Esophagus (tissue), 2 donors: ENCODE measurements at regions not wholly inside any gene's neighbourhood (a gene's known extent, or its start where the extent isn't known, plus 50 kb on each side); places are given as distances from the start of the nearest gene placed in this dataset.
"Not testable (repeated sequence)": the region's sequence is repeated elsewhere in the genome, so short reads cannot be mapped to it uniquely, and the experiment has no call there.

Experiments
- H3K27ac ChIP-seq, 2 donors: one replicate each; pipeline ENCODE4 v1.5.1; 2013; ENCODE audit warnings: low read depth in 2 of 2, mild to moderate bottlenecking in 2 of 2, inconsistent platforms in 1 of 2, low read length in 1 of 2, moderate library complexity in 1 of 2
- H3K27me3 ChIP-seq, 2 donors: one replicate each; pipeline ENCODE4 v1.6.1; 2013; ENCODE audit warnings: low read length in 2 of 2, control low read depth in 1 of 2, mild to moderate bottlenecking in 1 of 2; ENCODE audit not compliant: insufficient read depth in 2 of 2, control insufficient read depth in 1 of 2
- H3K36me3 ChIP-seq, 2 donors: one replicate each; pipeline ENCODE4 v1.6.1; 2013; ENCODE audit warnings: low read length in 1 of 2; ENCODE audit not compliant: control insufficient read depth in 2 of 2, insufficient read depth in 2 of 2
- H3K4me1 ChIP-seq, 2 donors: one replicate each; pipeline ENCODE4 v1.6.1; 2013; ENCODE audit warnings: low read length in 1 of 2; ENCODE audit not compliant: control insufficient read depth in 2 of 2, insufficient read depth in 2 of 2
- H3K4me3 ChIP-seq, 2 donors: one replicate each; pipeline ENCODE4 v1.5.1; 2013; ENCODE audit warnings: low read length in 2 of 2, mild to moderate bottlenecking in 2 of 2, low read depth in 1 of 2, moderate library complexity in 1 of 2
- H3K9me3 ChIP-seq, 2 donors: one replicate each; pipeline ENCODE4 v1.6.1; 2013; ENCODE audit warnings: mild to moderate bottlenecking in 2 of 2, low read depth in 1 of 2, low read length in 1 of 2, moderate library complexity in 1 of 2; ENCODE audit not compliant: control insufficient read depth in 2 of 2, insufficient read depth in 1 of 2
- WGBS, 2 donors: extraction: QIAGEN DNeasy Blood & Tissue Kit; methylation state at CpG; one replicate each; pipeline ENCODE4 v1.1.7; 2013; 5-methylcytosine and 5-hydroxymethylcytosine counted together
- donor health status: healthy with polysubstance abuse.
- donor health status: Bipolar disorder and iron deficiency.

DNA sequence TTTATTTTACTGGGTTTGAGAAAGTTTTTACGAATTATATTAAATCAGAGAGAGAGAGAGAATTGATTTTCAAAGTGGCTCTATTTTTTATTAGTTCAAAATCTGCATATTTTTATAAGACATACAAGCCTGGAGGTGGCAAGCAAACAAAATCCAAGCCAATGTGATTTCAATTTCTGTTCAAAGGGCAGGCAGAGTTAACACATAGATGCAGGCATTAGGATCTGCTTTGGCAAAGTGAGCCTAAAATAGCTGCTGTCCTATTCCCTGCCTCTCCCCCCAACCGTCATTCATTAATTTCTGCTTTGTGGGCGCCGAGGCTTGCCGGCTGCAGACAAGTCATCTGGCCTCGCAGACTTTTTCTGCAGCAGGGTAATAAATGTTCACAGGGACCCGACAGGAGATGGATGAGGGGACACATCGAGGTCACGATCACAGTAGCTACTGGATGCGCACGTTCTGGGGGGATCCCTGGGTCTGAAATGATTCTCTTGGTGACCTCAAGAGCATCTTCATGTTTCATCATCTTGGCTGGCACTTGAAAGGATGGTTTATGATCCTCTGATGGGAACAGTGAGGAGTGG lies 123.9 kb upstream of the SLC6A11 start:
- Histone ChIP-seq H3K27ac (no peak overlapping the region), H3K36me3 (no peaks in the 10 kb centered on the region), H3K4me3 (no peak overlapping the region), H3K9me3 (no peaks in the 10 kb centered on the region), H3K27me3 (peaks cover 0 to 8% of the 10 kb centered on the region in 2 donors), H3K4me1 (no peaks in the 10 kb centered on the region)
- WGBS, 2 donors = 56 to 63% methylated on average over 11 of the region's 11 CpGs

DNA sequence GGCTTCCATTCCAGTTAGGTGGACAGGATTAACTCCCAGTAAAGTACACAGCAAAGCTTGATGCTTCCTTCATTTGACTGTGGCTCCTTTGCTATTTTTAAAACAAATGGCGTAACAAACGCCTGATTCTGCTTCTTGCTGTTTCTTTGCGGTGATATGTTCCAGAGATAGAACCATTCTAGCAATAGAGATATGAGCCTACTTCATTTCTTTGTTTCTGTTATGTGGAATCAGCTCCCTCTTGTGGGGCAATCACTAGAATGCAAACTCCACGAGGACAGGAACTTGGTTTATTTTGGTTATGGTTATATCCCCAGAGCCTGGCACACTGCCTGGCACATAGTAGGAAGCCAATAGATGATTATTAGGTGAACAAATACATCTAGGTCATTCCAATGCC lies 122.6 kb upstream of the SLC6A11 start:
- 65% methylated on average over 4 of the region's 4 CpGs for WGBS, 2 donors
- H3K27ac ChIP-seq = no peak overlapping the region
- no peaks in the 10 kb centered on the region for H3K36me3 ChIP-seq
- peaks cover 1 to 8% of the 10 kb centered on the region in 2 donors for H3K27me3 ChIP-seq
- H3K4me3 ChIP-seq = no peak overlapping the region
- no peaks in the 10 kb centered on the region for H3K4me1 ChIP-seq
- no peaks in the 10 kb centered on the region for H3K9me3 ChIP-seq

GRCh38 chr3:10694179-10694578 lies 121.8 kb upstream of the SLC6A11 start:
- H3K4me3 ChIP-seq = no peak overlapping the region
- 71 to 72% methylated on average over 4 of the region's 4 CpGs for WGBS, 2 donors
- H3K9me3 ChIP-seq = no peaks in the 10 kb centered on the region
- H3K4me1 ChIP-seq = no peaks in the 10 kb centered on the region
- no peaks in the 10 kb centered on the region for H3K36me3 ChIP-seq
- H3K27ac ChIP-seq = no peak overlapping the region
- H3K27me3 ChIP-seq = peaks cover 3 to 8% of the 10 kb centered on the region in 2 donors

DNA sequence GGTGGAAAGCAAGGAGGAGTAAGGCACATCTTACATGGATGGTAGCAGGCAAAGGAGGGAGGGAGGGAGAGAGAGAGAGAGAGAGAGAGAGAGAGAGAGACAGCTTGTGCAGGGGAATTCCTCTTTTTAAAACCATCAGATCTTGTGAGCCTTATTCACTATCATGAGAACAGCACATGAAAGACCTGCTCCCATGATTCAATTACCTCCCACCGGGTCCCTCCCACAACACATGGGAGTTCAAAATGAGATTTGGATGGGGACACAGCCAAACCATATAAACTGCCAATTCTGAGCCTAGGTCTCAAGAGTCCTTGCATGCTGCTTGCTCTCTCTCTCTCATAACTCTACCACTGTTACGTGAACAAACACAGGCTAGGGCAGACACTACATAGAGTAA lies 120.8 kb upstream of the SLC6A11 start:
- WGBS, 2 donors = 67 to 71% methylated on average over 2 of the region's 2 CpGs
- not testable (repeated sequence) for H3K4me1 ChIP-seq, H3K36me3 ChIP-seq, H3K9me3 ChIP-seq, H3K4me3 ChIP-seq, H3K27me3 ChIP-seq, H3K27ac ChIP-seq

DNA sequence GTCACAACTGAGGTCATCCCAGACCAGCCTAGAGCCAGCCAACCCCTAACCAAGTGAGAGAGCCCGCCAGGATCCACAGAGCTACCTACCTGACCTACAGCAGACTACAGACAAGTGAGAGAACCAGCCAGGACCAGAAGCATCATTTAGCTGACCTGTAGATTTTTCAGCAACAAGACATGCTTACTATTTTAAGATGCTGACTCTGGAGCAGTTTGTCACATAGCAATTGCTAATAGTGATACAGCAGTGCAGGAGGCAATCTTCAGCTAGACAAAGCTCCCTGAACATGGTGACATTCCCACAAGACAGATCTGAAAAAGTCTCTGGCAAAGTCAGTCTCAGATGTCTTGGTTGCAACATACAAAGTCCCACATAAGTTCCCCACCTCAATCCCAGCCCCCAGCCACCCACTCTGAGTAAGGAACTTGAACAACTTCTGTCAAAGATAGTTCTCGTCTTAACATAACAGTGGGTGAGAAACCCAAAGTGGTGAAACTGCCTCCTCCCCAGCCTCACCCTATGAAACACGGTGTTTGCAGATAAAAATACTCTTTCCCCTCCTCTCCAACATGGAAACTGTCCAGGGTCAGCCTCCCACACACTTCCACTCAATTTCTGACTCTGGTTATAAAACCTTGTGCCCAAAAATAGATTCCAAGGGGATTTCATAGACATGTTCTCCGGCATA lies 120.3 kb upstream of the SLC6A11 start:
- Histone ChIP-seq H3K27me3 (peaks cover 3 to 8% of the 10 kb centered on the region in 2 donors), H3K36me3 (no peaks in the 10 kb centered on the region), H3K4me1 (no peaks in the 10 kb centered on the region), H3K4me3 (no peak overlapping the region), H3K9me3 (peaks cover 0 to 3% of the 10 kb centered on the region in 2 donors), H3K27ac (no peak overlapping the region)
- 51 to 52% methylated on average over 4 of the region's 4 CpGs for WGBS, 2 donors

DNA sequence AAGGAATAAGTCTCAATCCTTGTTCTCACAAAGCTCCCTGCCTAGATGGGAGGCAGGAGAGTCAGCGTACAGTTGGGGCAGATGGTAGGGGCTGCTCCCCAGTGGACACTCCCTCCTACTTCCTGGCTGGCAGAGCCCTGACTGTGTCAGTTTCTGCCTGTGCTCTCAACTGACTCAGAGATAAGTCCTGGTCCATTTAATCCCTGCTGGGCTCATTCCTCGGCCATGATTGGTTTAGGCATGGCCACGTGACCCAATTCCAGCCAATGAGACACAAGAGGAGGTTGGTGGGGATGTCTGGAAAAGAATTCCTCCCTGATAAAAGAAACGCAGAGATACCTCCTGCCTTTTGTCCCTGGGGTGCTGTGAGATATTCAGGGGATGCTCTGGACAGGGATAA lies 118.1 kb upstream of the SLC6A11 start:
- peaks cover 0 to 3% of the 10 kb centered on the region in 2 donors for H3K27me3 ChIP-seq
- WGBS, 2 donors = 59 to 63% methylated on average over 4 of the region's 4 CpGs

GRCh38 chr3:10700821-10701220 lies 115.2 kb upstream of the SLC6A11 start:
- Histone ChIP-seq H3K27ac (no peak overlapping the region), H3K27me3 (peaks cover 0 to 7% of the 10 kb centered on the region in 2 donors)
- WGBS, 2 donors = 70 to 75% methylated on average over 2 of the region's 2 CpGs

More for the DNA sequence above, 118.1 kb upstream of the SLC6A11 start:
- H3K9me3 ChIP-seq = peaks cover 0 to 3% of the 10 kb centered on the region in 2 donors
- no peak overlapping the region for H3K4me3 ChIP-seq
- no peaks in the 10 kb centered on the region for H3K4me1 ChIP-seq
- H3K36me3 ChIP-seq = no peaks in the 10 kb centered on the region
- H3K27ac ChIP-seq = no peak overlapping the region

GRCh38 chr3:10702961-10703740 lies 112.9 kb upstream of the SLC6A11 start:
- Histone ChIP-seq H3K4me1 (no peaks in the 10 kb centered on the region), H3K36me3 (no peaks in the 10 kb centered on the region), H3K4me3 (no peak overlapping the region), H3K27ac (no peak overlapping the region), H3K9me3 (peaks cover 0 to 3% of the 10 kb centered on the region in 2 donors), H3K27me3 (peaks cover 4 to 17% of the 10 kb centered on the region in 2 donors)
- WGBS, 2 donors = 32 to 33% methylated on average over 14 of the region's 14 CpGs

More at GRCh38 chr3:10700821-10701220, 115.2 kb upstream of the SLC6A11 start:
- Histone ChIP-seq H3K9me3 (peaks cover 0 to 3% of the 10 kb centered on the region in 2 donors), H3K4me1 (no peaks in the 10 kb centered on the region), H3K4me3 (no peak overlapping the region), H3K36me3 (no peaks in the 10 kb centered on the region)

DNA sequence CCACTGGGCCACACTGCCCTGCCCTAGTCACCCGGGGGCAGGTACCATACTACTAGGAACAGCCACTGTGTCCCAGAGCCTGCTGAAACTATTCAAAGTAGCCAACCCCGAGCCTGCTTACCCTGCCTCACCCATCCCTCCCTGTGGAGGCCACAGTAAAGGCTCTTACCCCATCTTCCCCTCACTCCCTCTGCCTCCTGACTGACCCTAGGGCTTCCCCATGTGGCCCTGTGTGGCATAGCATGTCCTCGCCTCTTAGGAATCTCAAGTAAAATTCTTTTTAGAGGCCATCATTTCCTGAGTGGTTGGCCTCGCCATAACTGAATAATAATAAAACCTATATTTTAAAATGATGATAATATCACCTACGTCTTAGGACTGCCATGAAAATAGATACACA lies 112.2 kb upstream of the SLC6A11 start:
- Histone ChIP-seq H3K4me1 (no peaks in the 10 kb centered on the region), H3K9me3 (peaks cover 0 to 3% of the 10 kb centered on the region in 2 donors), H3K27ac (no peak overlapping the region), H3K4me3 (no peak overlapping the region), H3K36me3 (no peaks in the 10 kb centered on the region), H3K27me3 (peaks cover 7 to 14% of the 10 kb centered on the region in 2 donors)
- 59 to 73% methylated on average over 5 of the region's 5 CpGs for WGBS, 2 donors
